GM21528 (cell line): ENCODE measurements at regions not wholly inside any gene's neighbourhood (a gene's known extent, or its start where the extent isn't known, plus 50 kb on each side); places are given as distances from the start of the nearest gene placed in this dataset.

Experiments used
- ATAC-seq: cut with Tn5 transposase; IDR thresholded peaks from one replicate; pipeline ENCODE4 v1.9.1; 2021; ENCODE audit warnings: mild to moderate bottlenecking, moderate library complexity; ENCODE audit not compliant: unreplicated experiment, low FRiP score

DNA sequence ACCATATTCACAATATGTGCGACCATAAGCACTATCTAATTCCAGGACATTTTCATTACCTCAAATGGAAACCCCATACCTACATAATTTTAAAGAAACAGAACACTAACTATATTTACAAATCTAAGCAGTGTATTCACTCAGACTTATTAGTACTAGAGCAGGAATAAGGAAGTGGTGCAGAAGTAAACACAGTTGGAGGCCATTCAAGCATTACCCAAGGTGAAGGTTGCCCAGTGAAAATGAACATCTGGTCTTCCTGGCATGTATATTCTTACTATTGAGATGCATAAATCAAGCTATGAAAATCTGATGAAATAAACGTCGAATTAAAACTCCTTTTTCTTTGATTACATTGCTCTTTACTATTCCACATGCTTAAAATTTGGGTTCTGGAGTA lies 78.9 kb upstream of the TTC14 start:
- no peak for ATAC-seq

- ATAC-seq: no peak
These were observed 73.1 kb upstream of the TTC14 start for GRCh38 chr3:180528843-180529242.

DNA sequence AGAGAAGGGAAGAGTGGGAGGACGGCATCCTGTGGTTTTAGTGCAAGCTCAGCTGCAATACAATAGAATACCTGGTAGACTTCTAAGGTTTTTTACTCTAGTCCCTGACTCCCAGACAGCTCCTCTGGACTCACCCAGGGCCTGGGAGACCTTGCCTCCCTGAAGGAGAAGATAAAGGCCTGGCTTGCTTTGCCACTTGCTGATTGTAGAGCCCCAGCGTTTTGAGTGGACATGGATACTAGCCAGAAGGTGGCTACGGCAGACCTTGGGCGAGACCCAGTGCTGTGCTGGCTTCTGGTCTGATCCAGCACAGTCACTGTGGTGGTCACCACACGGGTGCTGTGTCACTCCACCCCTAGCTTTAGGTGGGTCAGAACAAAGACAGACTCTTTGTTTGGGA lies 72.2 kb upstream of the TTC14 start:
- no peak for ATAC-seq

GRCh38 chr3:180530276-180530675 lies 71.7 kb upstream of the TTC14 start:
- ATAC-seq: no peak

- ATAC-seq: no peak
These were observed 70.4 kb upstream of the TTC14 start for GRCh38 chr3:180531303-180532278.

- ATAC-seq: no peak
These were observed 67.1 kb upstream of the TTC14 start for GRCh38 chr3:180534828-180535227.

DNA sequence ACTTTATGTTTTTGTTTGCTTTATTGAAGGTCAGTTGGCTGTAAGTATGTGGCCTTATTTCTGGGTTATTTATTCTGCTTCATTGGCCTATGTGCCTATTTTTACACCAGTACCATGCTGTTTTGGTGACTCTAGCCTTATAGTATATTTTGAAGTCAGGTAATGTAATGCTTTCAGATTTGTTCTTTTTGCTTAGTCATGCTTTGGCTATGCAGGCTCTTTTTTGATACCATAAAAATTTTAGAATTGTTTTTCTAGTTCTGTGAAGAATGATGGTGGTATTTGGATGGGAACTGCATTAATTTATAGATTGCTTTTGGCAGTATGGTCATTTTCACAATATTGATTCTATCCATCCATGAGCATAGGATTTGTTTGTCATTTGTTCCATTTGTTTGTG lies 63.5 kb upstream of the TTC14 start:
- no peak for ATAC-seq

DNA sequence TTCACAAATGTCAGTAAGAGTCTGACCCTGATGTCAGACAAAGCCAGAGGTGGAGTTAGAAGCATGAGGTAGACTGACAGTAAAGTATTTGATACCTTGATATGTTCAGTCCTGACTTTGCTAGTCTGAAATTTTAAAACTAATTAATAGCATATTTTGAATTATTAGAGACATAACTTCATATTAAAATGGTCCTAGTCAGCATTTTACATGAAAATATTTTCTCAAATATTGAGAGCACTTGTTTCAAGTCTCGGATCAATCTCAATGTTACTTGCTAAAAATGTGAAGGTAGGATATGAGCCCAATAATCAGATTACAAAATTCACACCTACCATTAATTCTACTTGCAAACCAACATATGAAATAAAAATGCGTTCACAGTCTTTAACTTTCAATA lies 58.1 kb upstream of the TTC14 start:
- no peak for ATAC-seq

DNA sequence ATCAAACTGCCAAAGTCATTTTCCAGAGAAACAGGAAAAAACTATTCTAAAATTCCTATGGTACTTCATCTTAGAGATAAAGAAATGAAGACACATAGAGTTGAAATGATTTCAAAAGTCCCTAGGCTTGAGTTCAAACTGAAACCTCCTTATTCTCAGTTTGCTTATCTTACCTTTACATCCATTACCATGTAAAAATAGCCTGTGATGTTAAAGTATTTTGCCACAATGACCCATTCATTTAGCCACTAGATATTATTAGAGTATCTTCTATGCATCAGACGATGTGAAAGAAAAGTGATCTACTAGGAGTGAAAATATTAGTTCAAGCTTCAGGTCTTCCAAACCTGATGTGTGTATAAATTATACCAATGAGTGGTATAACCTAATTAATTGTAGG lies 55.1 kb upstream of the TTC14 start:
- no peak for ATAC-seq

GRCh38 chr3:180548050-180548449 lies 53.9 kb upstream of the TTC14 start:
- no peak for ATAC-seq
